T follicular helper cell (primary cell): ENCODE measurements at regions not wholly inside any gene's neighbourhood (a gene's known extent, or its start where the extent isn't known, plus 50 kb on each side); places are given as distances from the start of the nearest gene placed in this dataset.

ENCODE experiments used
- DNase-seq: peaks from one replicate; pipeline ENCODE4 v3.0.0-alpha.2; 2020; ENCODE audit warnings: low read depth

- DNase-seq: no peak
Observed at GRCh38 chr2:217228732-217229131, 368.9 kb upstream of the TNP1 start.

GRCh38 chr2:217227794-217228193 is 367.9 kb upstream of the TNP1 start:
- no peak for DNase-seq

DNA sequence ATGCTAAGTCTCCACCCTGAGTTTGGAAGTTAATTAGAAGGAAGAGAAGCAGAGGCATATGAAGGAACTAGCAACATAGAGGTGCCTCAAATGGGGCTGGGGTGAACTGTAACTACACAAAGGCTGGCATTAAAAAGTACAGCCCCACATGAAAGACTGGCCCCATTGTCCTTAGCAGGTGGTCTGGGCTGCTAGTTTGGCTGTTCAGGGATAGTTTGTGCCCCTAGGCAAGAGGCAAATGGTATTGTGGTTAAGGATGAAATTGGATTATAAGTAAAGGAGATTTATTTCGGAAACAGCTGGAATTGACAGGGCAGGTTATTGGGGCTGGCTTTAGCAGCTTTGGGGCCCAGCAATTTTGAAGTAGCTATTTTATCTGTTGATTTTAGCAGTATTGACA is 365.7 kb upstream of the TNP1 start:
- DNase-seq: no peak

- no peak for DNase-seq
Observed at GRCh38 chr2:217223222-217223930, 363.5 kb upstream of the TNP1 start.

GRCh38 chr2:217222309-217222910 is 362.5 kb upstream of the TNP1 start:
- no peak for DNase-seq

GRCh38 chr2:217220228-217221013 is 360.6 kb upstream of the TNP1 start:
- DNase-seq: no peak

DNA sequence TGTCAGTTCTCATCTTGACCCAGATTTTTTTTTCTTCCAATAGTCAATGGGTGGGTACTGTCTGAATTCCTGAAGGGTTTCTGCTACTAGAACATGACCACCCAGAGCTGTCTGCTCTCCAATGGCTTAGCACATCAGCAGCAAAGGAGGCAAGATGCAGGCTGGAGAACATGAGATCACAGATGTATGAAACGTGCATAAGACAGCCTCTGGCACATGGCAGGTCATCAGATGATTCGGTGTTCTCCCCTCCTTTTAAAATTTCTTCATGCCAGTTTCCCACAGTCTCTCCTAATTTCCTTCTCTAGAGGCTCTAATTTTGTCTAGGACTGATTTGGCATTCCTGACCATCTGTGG is 359.3 kb upstream of the TNP1 start:
- no peak for DNase-seq

- DNase-seq: no peak
Observed at GRCh38 chr2:217218269-217219163, 358.7 kb upstream of the TNP1 start.

- DNase-seq: no peak
Observed at GRCh38 chr2:217216982-217217381, 357.1 kb upstream of the TNP1 start.

GRCh38 chr2:217216316-217216715 is 356.5 kb upstream of the TNP1 start:
- no peak for DNase-seq

GRCh38 chr2:217215877-217216276 is 356.0 kb upstream of the TNP1 start:
- DNase-seq: no peak

GRCh38 chr2:217208867-217209266 is 349.0 kb upstream of the TNP1 start:
- no peak for DNase-seq

DNA sequence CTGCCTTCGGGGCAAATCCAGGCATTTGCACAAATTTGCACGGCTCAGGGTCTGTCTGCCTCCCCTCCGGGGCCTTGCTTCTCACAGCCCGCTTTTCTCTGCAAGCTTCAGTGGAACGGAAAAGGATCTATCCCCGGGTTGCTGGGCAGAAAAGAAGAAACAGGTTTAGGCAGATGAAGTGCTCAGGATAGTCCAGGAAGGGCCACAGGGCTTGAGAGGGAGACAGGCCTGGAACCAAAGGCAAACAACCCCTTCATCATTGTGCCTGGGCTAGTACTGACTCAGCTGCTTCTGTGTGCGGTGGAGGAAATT is 347.8 kb upstream of the TNP1 start:
- no peak for DNase-seq

DNA sequence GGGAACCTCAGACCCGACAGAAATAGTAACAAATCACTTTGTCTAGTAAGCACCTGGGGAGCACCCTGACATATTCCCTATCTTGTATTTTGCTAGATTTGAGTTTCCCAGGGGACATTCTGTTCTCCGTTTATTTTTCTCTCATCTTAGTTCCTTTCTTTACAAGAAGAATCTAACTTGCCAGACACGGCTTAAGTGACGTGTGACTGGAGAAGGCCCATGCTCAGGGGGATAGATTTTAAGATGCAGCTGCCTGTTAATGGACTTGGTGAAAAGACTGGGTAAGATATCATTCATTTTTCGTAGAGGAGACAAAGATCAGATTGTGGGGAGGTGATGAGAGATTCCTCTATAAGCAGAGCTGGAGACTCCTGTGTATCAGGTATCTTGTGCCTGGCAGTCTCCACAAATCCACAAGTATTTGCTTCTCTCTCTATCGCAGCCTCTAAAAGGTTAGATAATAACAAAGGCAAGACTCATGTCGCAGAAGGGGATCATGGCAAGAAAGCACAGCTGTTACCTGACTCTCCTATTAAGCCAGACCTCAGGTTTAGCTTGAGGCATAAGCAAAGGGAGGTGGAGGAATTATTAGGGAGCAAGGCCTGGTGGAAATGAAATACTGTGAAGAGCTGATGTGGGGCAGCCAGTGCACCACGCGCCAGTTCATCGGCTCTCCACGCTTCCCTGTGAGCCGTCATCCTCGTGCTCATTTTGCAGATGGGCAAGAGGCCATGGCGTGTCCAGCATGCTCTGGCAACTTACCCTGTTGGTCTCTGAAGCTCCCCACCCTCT is 347.2 kb upstream of the TNP1 start:
- no peak for DNase-seq

DNA sequence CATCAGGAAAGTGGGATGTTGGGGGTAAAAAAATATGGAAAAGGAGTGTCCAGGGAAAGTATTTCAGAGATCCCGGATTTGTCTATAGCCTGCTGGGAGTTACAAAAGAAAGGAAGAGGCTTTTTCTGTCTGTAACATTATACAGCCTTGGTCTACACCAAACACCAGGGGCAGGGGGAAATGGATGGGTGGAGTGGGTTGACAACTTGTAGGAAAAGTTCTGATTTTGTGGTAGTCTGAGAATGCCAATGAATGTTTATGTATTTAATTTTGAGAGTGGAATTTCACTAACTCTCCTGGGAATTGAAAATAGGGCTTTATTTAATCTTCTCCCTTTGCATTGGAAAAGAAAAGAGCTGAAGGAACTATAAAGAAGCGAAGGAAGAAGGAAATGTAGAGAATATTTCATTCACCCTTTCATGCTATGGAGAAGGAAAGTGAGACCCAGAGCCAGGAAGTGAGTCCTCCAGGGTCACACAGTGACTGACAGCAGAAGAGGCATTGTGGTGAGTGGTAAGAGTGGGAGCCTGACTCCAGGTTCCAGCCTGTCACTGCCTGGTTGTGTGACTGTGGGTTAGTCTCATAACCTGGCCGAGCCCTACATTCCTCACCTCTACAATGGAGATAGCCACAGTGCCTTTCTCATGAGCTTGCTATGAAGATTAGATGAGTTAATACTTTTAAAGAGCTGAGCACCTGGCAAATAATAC is 346.3 kb upstream of the TNP1 start:
- DNase-seq: no peak

- no peak for DNase-seq
Observed at GRCh38 chr2:217204358-217204757, 344.5 kb upstream of the TNP1 start.

DNA sequence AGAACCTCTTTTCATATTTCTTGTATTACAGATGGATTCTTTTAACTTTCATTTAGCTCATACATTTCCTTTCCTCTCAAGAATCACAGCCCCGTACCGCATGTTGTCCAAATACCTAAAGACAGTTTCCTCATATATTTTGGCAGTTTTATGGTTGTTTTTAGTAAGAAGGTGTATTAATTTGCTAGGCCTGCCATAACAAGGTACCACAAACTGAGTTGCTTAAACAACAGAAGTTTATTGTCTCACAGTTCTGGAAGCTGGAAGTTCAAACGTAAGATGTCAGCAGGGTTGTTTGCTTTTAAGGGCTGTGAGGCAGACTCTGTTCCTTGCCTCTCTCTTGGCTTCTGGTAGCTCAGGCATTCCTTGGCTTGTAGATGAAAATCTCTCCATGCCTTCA is 343.2 kb upstream of the TNP1 start:
- DNase-seq: no peak

DNA sequence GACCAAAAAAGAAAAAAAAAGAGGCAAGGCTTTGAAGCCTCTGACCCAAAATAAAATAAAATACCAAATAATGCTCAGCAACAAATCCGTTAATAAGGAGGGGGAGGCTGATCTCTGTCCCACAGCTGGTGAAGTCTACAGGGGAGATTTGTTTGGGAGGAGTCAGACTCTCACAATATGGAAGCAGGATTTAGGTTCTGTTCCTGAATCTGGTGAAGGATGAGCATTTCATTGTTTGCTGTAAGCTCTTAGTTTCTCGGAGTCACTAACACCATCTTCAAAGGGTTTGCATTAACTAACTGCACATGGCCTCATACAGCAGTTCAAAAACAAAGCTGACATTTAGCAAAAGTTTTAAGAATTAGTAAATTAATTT is 339.4 kb upstream of the TNP1 start:
- no peak for DNase-seq

GRCh38 chr2:217195658-217196446 is 336.0 kb upstream of the TNP1 start:
- DNase-seq: no peak

DNA sequence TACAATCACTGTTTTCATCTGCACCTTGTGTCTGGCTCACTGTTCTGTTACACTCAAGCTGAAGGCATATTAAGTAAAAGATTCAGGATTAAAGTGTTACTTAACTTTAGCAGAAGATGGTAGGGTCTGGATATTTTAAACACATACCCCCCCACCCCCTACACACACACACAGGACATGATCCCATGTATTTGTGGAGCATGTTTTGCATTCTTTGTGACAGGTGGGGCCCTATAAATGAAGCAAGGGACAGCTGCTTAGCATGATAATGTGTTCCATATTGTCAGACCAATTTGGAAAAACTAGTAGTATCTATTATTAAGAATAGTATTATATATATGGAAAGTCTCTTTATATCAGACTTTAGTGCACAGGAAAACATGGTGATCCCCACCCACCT is 335.2 kb upstream of the TNP1 start:
- no peak for DNase-seq
